Neuronal stem cell (in vitro differentiated cells): ENCODE measurements at regions not wholly inside any gene's neighbourhood (a gene's known extent, or its start where the extent isn't known, plus 50 kb on each side); places are given as distances from the start of the nearest gene placed in this dataset.

Experiments
- DNase-seq: peaks from one replicate; pipeline ENCODE4 v3.0.0-alpha.2; 2013; ENCODE audit warnings: low spot score
- H2AFZ ChIP-seq: one replicate; pipeline ENCODE4 v1.6.1; 2013; ENCODE audit warnings: mild to moderate bottlenecking, low read length, inconsistent platforms
- H2AK5ac ChIP-seq: 2 replicates; pipeline ENCODE4 v1.6.1; 2013; ENCODE audit warnings: low read depth, mild to moderate bottlenecking, inconsistent platforms, low read length, moderate library complexity, mixed read lengths
- H2BK120ac ChIP-seq: 2 replicates; pipeline ENCODE4 v1.6.1; 2013; ENCODE audit warnings: low read depth, mild to moderate bottlenecking, inconsistent platforms, low read length, moderate library complexity, mixed read lengths
- H2BK12ac ChIP-seq: one replicate; pipeline ENCODE4 v1.6.1; 2013; ENCODE audit warnings: low read length, inconsistent platforms
- H2BK15ac ChIP-seq: 2 replicates; pipeline ENCODE4 v1.6.1; 2013; ENCODE audit warnings: mild to moderate bottlenecking, low read length, inconsistent platforms, mixed read lengths
- H2BK5ac ChIP-seq: one replicate; pipeline ENCODE4 v1.6.1; 2013; ENCODE audit warnings: inconsistent platforms, mild to moderate bottlenecking, low read length, moderate library complexity
- H3K14ac ChIP-seq: one replicate; pipeline ENCODE4 v1.6.1; 2013; ENCODE audit warnings: low read length, inconsistent platforms
- H3K18ac ChIP-seq: 2 replicates; pipeline ENCODE4 v1.6.1; 2013; ENCODE audit warnings: low read length, inconsistent platforms
- H3K23ac ChIP-seq: 2 replicates; pipeline ENCODE4 v1.6.1; 2013; ENCODE audit warnings: low read depth, mild to moderate bottlenecking, mixed read lengths, low read length, inconsistent platforms; ENCODE audit not compliant: poor library complexity
- H3K27ac ChIP-seq: replicated peaks from 3 replicates; pipeline ENCODE4 v1.5.1; 2013; ENCODE audit warnings: low read length, inconsistent platforms
- H3K27me3 ChIP-seq, 3 experiments: 2 replicates each; pipeline ENCODE4 v1.6.1; 2013; ENCODE audit warnings: low read length in 3 of 3, mild to moderate bottlenecking in 2 of 3, inconsistent platforms in 1 of 3, low read depth in 1 of 3, mixed read lengths in 1 of 3, moderate library complexity in 1 of 3; ENCODE audit not compliant: control insufficient read depth in 3 of 3, insufficient read depth in 3 of 3
- H3K36me3 ChIP-seq, 2 donors: replicated peaks in 1 of 2; 2 replicates each; pipeline ENCODE4 v1.6.1; 2013; ENCODE audit warnings: low read length in 2 of 2; ENCODE audit not compliant: control insufficient read depth in 2 of 2, insufficient read depth in 2 of 2
- H3K4ac ChIP-seq: 2 replicates; pipeline ENCODE4 v1.6.1; 2013; ENCODE audit warnings: inconsistent platforms, mild to moderate bottlenecking, low read length, moderate library complexity
- H3K4me1 ChIP-seq, 2 donors: 1 replicate in 1 of 2; 2 replicates in 1 of 2; pipeline ENCODE4 v1.6.1; 2013; ENCODE audit warnings: low read length in 2 of 2, low read depth in 1 of 2; ENCODE audit not compliant: control insufficient read depth in 2 of 2, insufficient read depth in 1 of 2
- H3K4me2 ChIP-seq: one replicate; pipeline ENCODE4 v1.6.1; 2013; ENCODE audit warnings: mild to moderate bottlenecking, low read length, inconsistent platforms; ENCODE audit not compliant: insufficient read depth, poor library complexity, severe bottlenecking
- H3K4me3 ChIP-seq, 2 donors: 2 replicates each; pipeline ENCODE4 v1.5.1; 2013; ENCODE audit warnings: low read length in 2 of 2, mild to moderate bottlenecking in 2 of 2, inconsistent platforms in 1 of 2, moderate library complexity in 1 of 2
- H3K79me1 ChIP-seq: one replicate; pipeline ENCODE4 v1.6.1; 2013; ENCODE audit warnings: low read depth, mild to moderate bottlenecking, inconsistent platforms, low read length, moderate library complexity
- H3K9ac ChIP-seq: one replicate; pipeline ENCODE4 v1.6.1; 2013; ENCODE audit warnings: mild to moderate bottlenecking, low read depth, low read length, inconsistent platforms; ENCODE audit not compliant: poor library complexity
- H3K9me3 ChIP-seq, 2 donors: replicated peaks in 1 of 2; 2 replicates each; pipeline versions ENCODE3 to v1.6.1; 2013; ENCODE audit warnings: low read length in 2 of 2, mild to moderate bottlenecking in 2 of 2, inconsistent platforms in 1 of 2, low read depth in 1 of 2, mixed read lengths in 1 of 2, moderate library complexity in 1 of 2; ENCODE audit not compliant: control insufficient read depth in 2 of 2, insufficient read depth in 1 of 2
- H4K8ac ChIP-seq: one replicate; pipeline ENCODE4 v1.6.1; 2013; ENCODE audit warnings: low read depth, mild to moderate bottlenecking, inconsistent platforms, low read length, moderate library complexity
- H4K91ac ChIP-seq: one replicate; pipeline ENCODE4 v1.6.1; 2013; ENCODE audit warnings: low read length, low read depth, mild to moderate bottlenecking, inconsistent platforms; ENCODE audit not compliant: poor library complexity
- WGBS, 2 donors: extraction: QIAGEN DNeasy Blood & Tissue Kit; methylation state at CpG; one replicate each; pipeline ENCODE4 v1.1.7; 2013; ENCODE audit warnings: missing lambda C conversion rate in 2 of 2, mixed read lengths in 1 of 2; ENCODE audit not compliant: insufficient read length in 2 of 2, insufficient replicate concordance in 1 of 2; ENCODE audit errors: extremely low coverage in 2 of 2; 5-methylcytosine and 5-hydroxymethylcytosine counted together

- H3K23ac ChIP-seq, result no peak overlapping the region
- H2AK5ac ChIP-seq, result no peak overlapping the region
- H2AFZ ChIP-seq, result no peak overlapping the region
- no peak overlapping the region for H3K4me3 ChIP-seq
- H3K18ac ChIP-seq, result no peak overlapping the region
- no peaks in the 10 kb centered on the region for H3K9me3 ChIP-seq
- no peaks in the 10 kb centered on the region for H3K27me3 ChIP-seq
- no peak overlapping the region for H2BK12ac ChIP-seq
- H3K4me1 ChIP-seq, result no peaks in the 10 kb centered on the region
- H3K79me1 ChIP-seq, result no peaks in the 10 kb centered on the region
- H2BK5ac ChIP-seq, result no peak overlapping the region
- no peak overlapping the region for H3K4me2 ChIP-seq
- no peak overlapping the region for H3K14ac ChIP-seq
- no peak overlapping the region for H3K27ac ChIP-seq
- no peak overlapping the region for H3K4ac ChIP-seq
- H4K8ac ChIP-seq, result no peak overlapping the region
- H4K91ac ChIP-seq, result no peak overlapping the region
- DNase-seq, result no peak
- H2BK120ac ChIP-seq, result no peak overlapping the region
- no peak overlapping the region for H2BK15ac ChIP-seq
- H3K9ac ChIP-seq, result no peak overlapping the region
- H3K36me3 ChIP-seq, result no peaks in the 10 kb centered on the region
Observed at GRCh38 chr18:72122103-72122502, 422.0 kb downstream of the CBLN2 start.

GRCh38 chr18:72119082-72119481 is 425.1 kb downstream of the CBLN2 start:
- 100% methylated on average over 1 of the region's 7 CpGs; no CpG with 5 or more reads in 1 of the 2 donors for WGBS, 2 donors

GRCh38 chr18:72114801-72115594 is 429.1 kb downstream of the CBLN2 start:
- Histone ChIP-seq H2BK120ac (no peak overlapping the region), H3K36me3 (no peaks in the 10 kb centered on the region), H2BK5ac (no peak overlapping the region), H3K4ac (no peak overlapping the region), H4K8ac (no peak overlapping the region), H3K4me2 (no peak overlapping the region), H3K27ac (no peak overlapping the region), H3K4me3 (no peak overlapping the region), H3K79me1 (no peaks in the 10 kb centered on the region), H3K4me1 (no peaks in the 10 kb centered on the region), H3K23ac (no peak overlapping the region), H3K9me3 (no peaks in the 10 kb centered on the region), H2AK5ac (no peak overlapping the region), H4K91ac (no peak overlapping the region), H3K18ac (no peak overlapping the region), H3K14ac (no peak overlapping the region), H2BK15ac (no peak overlapping the region), H3K27me3 (no peaks in the 10 kb centered on the region), H2AFZ (no peak overlapping the region), H2BK12ac (no peak overlapping the region), H3K9ac (no peak overlapping the region)
- no CpG with 5 or more reads among the region's 4 CpGs for WGBS, 2 donors
- no peak for DNase-seq

More at GRCh38 chr18:72119082-72119481, 425.1 kb downstream of the CBLN2 start:
- Histone ChIP-seq H3K4me1 (no peaks in the 10 kb centered on the region), H2BK5ac (no peak overlapping the region), H3K23ac (no peak overlapping the region), H2BK12ac (no peak overlapping the region), H4K8ac (no peak overlapping the region), H3K79me1 (no peaks in the 10 kb centered on the region), H3K27me3 (no peaks in the 10 kb centered on the region), H3K14ac (no peak overlapping the region), H2BK120ac (no peak overlapping the region), H2AFZ (peak overlapping the region; percentile 54), H3K4ac (no peak overlapping the region), H2BK15ac (no peak overlapping the region), H3K4me2 (no peak overlapping the region), H4K91ac (no peak overlapping the region), H3K4me3 (no peak overlapping the region), H3K18ac (no peak overlapping the region), H3K27ac (no peak overlapping the region), H2AK5ac (no peak overlapping the region), H3K9me3 (no peaks in the 10 kb centered on the region), H3K9ac (no peak overlapping the region), H3K36me3 (no peaks in the 10 kb centered on the region)
- DNase-seq, result no peak

GRCh38 chr18:72107647-72108383 is 436.3 kb downstream of the CBLN2 start:
- Histone ChIP-seq H3K18ac (no peak overlapping the region), H3K4me3 (no peak overlapping the region), H3K79me1 (no peaks in the 10 kb centered on the region), H2BK15ac (no peak overlapping the region), H2BK5ac (no peak overlapping the region), H3K36me3 (no peaks in the 10 kb centered on the region), H3K27me3 (no peaks in the 10 kb centered on the region), H3K9ac (no peak overlapping the region), H3K4me1 (peaks cover 0 to 5% of the 10 kb centered on the region in 2 donors), H2BK120ac (no peak overlapping the region), H2AFZ (peak overlapping the region; percentile 33), H4K8ac (no peak overlapping the region), H3K27ac (no peak overlapping the region), H2BK12ac (no peak overlapping the region), H3K14ac (no peak overlapping the region), H2AK5ac (no peak overlapping the region), H4K91ac (no peak overlapping the region), H3K4me2 (no peak overlapping the region), H3K4ac (no peak overlapping the region), H3K9me3 (no peaks in the 10 kb centered on the region), H3K23ac (no peak overlapping the region)
- 100% methylated on average over 1 of the region's 9 CpGs; no CpG with 5 or more reads in 1 of the 2 donors for WGBS, 2 donors
- peak; percentile 56 for DNase-seq
